ENCODE measurements at regions not wholly inside any gene's neighbourhood (a gene's known extent, or its start where the extent isn't known, plus 50 kb on each side); places are given as distances from the start of the nearest gene placed in this dataset.
"Not testable (repeated sequence)": the region's sequence is repeated elsewhere in the genome, so short reads cannot be mapped to it uniquely, and the experiment has no call there.

DNA sequence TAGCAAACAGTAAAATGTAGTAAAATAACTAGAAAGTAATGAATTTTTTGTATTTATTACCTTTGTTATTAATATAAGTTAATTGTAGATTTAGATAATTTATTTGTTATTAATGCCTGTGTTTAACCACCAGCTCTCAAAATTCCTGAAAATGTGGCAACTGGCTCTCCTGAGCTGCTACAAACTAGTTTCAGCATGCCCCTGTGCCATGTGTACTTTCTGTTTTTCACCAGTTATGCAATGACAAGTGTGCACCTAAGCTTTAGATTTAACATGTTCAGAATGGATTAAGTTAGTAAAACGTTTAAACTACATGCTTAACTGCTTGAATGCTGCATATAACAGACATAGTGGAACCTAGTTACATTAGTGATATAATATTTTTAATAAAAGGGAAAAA, 88.1 kb downstream of the POSTN start:
- no peak for DNase-seq
- 11 to 51% methylated on average over 1 of the region's 1 CpG for WGBS, 2 donors
- Histone ChIP-seq H3K36me3 (no peaks in the 10 kb centered on the region), H3K4me3 (no peak overlapping the region), H3K27ac (no peak overlapping the region), H3K9me3 (no peaks in the 10 kb centered on the region), H3K4me1 (no peaks in the 10 kb centered on the region), H3K27me3 (no peaks in the 10 kb centered on the region)
- intact Hi-C loops (cut with DNase I): no loop called here
- no peak for TF ChIP-seq POLR2A (IDR thresholded peaks at IDR 0.05)
- TF ChIP-seq, protein P1, sequence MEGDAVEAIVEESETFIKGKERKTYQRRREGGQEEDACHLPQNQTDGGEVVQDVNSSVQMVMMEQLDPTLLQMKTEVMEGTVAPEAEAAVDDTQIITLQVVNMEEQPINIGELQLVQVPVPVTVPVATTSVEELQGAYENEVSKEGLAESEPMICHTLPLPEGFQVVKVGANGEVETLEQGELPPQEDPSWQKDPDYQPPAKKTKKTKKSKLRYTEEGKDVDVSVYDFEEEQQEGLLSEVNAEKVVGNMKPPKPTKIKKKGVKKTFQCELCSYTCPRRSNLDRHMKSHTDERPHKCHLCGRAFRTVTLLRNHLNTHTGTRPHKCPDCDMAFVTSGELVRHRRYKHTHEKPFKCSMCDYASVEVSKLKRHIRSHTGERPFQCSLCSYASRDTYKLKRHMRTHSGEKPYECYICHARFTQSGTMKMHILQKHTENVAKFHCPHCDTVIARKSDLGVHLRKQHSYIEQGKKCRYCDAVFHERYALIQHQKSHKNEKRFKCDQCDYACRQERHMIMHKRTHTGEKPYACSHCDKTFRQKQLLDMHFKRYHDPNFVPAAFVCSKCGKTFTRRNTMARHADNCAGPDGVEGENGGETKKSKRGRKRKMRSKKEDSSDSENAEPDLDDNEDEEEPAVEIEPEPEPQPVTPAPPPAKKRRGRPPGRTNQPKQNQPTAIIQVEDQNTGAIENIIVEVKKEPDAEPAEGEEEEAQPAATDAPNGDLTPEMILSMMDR (IDR thresholded peaks at IDR 0.05): no peak

DNA sequence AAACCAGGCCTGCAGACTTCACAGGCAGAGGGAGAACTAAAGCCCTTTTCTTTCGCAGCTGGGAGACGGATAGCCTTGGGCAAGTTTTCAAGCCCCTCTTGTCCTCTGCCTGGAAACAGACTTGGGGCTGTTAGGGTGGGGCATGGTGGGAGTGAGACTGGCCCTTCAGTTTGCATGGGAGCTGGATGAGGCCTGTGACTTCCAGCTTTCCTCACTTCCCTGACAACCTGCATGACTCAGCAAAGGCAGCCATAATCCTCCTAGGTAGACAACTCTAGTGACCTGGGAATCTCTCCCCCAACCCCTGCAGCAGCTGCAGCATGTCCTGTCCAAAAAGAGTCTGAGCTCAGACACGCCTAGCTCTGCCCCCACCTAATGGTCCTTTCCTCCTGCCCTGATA, 93.0 kb downstream of the POSTN start:
- no peaks in the 10 kb centered on the region for H3K4me1 ChIP-seq
- 89 to 91% methylated on average over 3 of the region's 3 CpGs for WGBS, 2 donors

DNA sequence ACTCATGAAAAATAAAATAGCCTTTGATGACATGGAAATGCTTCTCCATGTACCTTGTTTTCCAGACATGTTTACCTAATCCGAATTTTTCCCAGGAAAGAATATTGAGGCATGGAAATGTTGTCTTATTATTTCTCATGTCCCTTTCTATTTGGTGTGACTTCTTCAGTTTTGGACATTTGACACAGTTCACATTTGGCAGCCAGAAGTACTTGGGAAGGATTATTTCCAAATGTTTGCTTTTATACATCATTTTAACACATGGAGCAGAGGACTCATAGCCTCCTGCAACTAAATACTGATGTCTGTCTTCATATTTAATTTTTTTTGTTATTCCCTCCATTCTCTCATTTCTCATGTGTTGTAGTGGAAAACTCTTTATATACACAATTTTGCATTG, 94.3 kb downstream of the POSTN start:
- intact Hi-C loops (cut with DNase I): no loop called here
- Histone ChIP-seq H3K4me3 (no peak overlapping the region), H3K27ac (no peak overlapping the region), H3K4me1 (no peaks in the 10 kb centered on the region), H3K36me3 (no peaks in the 10 kb centered on the region), H3K9me3 (no peaks in the 10 kb centered on the region), H3K27me3 (no peaks in the 10 kb centered on the region)
- WGBS, 2 donors: 82% methylated on average over 1 of the region's 1 CpG
- no peak for DNase-seq
- TF ChIP-seq EP300 (IDR thresholded peaks at IDR 0.05): no peak
- TF ChIP-seq POLR2AphosphoS5 (IDR thresholded peaks at IDR 0.05): no peak
- TF ChIP-seq, protein P1 (IDR thresholded peaks at IDR 0.05): no peak
- no peak for TF ChIP-seq POLR2A (IDR thresholded peaks at IDR 0.05)

More for the DNA sequence above, 93.0 kb downstream of the POSTN start:
- no peaks in the 10 kb centered on the region for H3K36me3 ChIP-seq
- H3K4me3 ChIP-seq: no peak overlapping the region
- H3K27ac ChIP-seq: no peak overlapping the region
- intact Hi-C loops (cut with DNase I): no loop called here
- DNase-seq: no peak
- H3K27me3 ChIP-seq: no peaks in the 10 kb centered on the region
- no peaks in the 10 kb centered on the region for H3K9me3 ChIP-seq
- TF ChIP-seq, protein P1 (IDR thresholded peaks at IDR 0.05): no peak
- TF ChIP-seq EP300 (IDR thresholded peaks at IDR 0.05): no peak
- no peak for TF ChIP-seq POLR2A (IDR thresholded peaks at IDR 0.05)
- no peak for TF ChIP-seq POLR2AphosphoS5 (IDR thresholded peaks at IDR 0.05)

DNA sequence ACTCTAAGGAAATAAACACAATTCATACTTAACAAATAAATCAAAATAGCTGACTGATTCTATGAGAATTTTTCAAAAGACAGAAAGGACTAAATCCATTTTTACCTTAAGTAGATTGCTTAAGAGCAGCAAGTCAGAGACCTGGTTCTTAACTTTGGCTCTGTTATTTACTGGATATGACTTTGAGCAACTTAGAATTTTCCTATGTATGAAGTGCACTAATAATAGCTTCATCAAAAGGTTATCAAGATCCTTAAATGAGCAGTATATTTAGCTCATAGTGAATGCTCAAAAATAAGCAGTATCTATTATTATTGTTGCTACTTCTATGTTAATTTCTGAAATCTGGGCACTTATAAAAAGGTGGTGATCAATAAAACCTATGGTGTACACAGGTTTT, 95.3 kb downstream of the POSTN start:
- no peaks in the 10 kb centered on the region for H3K9me3 ChIP-seq
- intact Hi-C loops (cut with DNase I): no loop called here
- H3K4me1 ChIP-seq: no peaks in the 10 kb centered on the region
- TF ChIP-seq EP300 (IDR thresholded peaks at IDR 0.05): no peak
- TF ChIP-seq POLR2A (IDR thresholded peaks at IDR 0.05): no peak
- no peak for TF ChIP-seq POLR2AphosphoS5 (IDR thresholded peaks at IDR 0.05)
- TF ChIP-seq, protein P1 (IDR thresholded peaks at IDR 0.05): no peak
- no peaks in the 10 kb centered on the region for H3K36me3 ChIP-seq
- H3K27ac ChIP-seq: no peak overlapping the region
- no peak overlapping the region for H3K4me3 ChIP-seq
- no peak for DNase-seq
- no peaks in the 10 kb centered on the region for H3K27me3 ChIP-seq

DNA sequence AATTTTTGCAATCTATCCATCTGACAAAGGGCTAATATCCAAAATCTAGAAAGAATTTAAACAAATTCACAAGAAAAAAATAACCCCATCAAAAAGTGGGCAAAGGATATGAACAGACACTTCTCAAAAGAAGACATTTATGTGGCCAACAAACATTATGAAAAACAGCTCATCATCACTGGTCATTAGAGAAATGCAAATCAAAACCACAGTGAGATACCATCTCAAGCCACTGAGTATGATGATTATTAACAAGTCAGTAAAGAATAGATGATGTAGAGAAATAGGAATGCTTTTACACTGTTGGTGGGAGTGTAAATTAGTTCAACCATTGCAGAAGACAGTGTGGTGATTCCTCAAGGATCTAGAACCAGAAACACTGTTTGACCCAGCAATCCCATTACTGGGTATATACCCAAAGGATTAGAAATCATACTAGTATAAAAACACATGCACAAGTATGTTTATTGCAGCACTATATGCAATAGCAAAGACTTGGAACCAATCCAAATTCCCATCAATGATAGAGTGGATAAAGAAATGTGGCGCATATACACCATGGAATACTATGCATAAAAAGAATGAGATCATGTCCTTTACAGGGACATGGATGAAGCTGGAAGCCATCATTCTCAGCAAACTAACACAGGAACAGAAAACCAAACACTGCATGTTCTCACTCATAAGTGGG, 96.1 kb downstream of the POSTN start:
- 96% methylated on average over 1 of the region's 1 CpG for WGBS, 2 donors
- H3K9me3 ChIP-seq; H3K36me3 ChIP-seq; H3K4me3 ChIP-seq; H3K27ac ChIP-seq; intact Hi-C loops (cut with DNase I); H3K4me1 ChIP-seq; DNase-seq; H3K27me3 ChIP-seq: not testable (repeated sequence)

Data from sigmoid colon (tissue), 6 donors.